Activated CD4-positive, alpha-beta memory T cell treated with anti-CD3 and anti-CD28 coated beads, Interleukin-2, amount 10 ng/mL, durations not matched to agents 7 days and 5 days (primary cell): ENCODE measurements at regions not wholly inside any gene's neighbourhood (a gene's known extent, or its start where the extent isn't known, plus 50 kb on each side); places are given as distances from the start of the nearest gene placed in this dataset.
"Not testable (repeated sequence)": the region's sequence is repeated elsewhere in the genome, so short reads cannot be mapped to it uniquely, and the experiment has no call there.

ENCODE experiments used
- CTCF ChIA-PET: fragments of 350-600 bp; sonication (Branson Sonifier 250); formaldehyde crosslinking; loops from one replicate; lab custom pipeline; 2021; ENCODE audit warnings: antibody characterized with exemption, inconsistent platforms; lab: Charles Lee
- POLR2A ChIA-PET: fragments of 350-600 bp; sonication (Branson Sonifier 250); formaldehyde crosslinking; loops from one replicate; lab custom pipeline; 2021; ENCODE audit warnings: antibody characterized with exemption; lab: Charles Lee
- DNase-seq: peaks from one replicate; pipeline ENCODE4 v3.0.0-alpha.2; 2020
- H3K27ac Mint-ChIP-seq: one replicate; pipeline ENCODE4 v1.8.0; 2021; ENCODE audit warnings: mild to moderate bottlenecking, mixed read lengths
- H3K27me3 Mint-ChIP-seq: one replicate; pipeline ENCODE4 v1.8.0; 2021; ENCODE audit warnings: mixed read lengths
- H3K36me3 Mint-ChIP-seq: one replicate; pipeline ENCODE4 v1.8.0; 2021; ENCODE audit warnings: low read depth, mixed read lengths
- H3K4me1 Mint-ChIP-seq: one replicate; pipeline ENCODE4 v1.8.0; 2021; ENCODE audit warnings: mixed read lengths
- H3K4me3 Mint-ChIP-seq: one replicate; pipeline ENCODE4 v1.8.0; 2021; ENCODE audit warnings: mild to moderate bottlenecking, mixed read lengths
- H3K9me3 Mint-ChIP-seq: one replicate; pipeline ENCODE4 v1.8.0; 2021; ENCODE audit warnings: mixed read lengths

GRCh38 chr16:35210681-35211433 is 1751.4 kb downstream of the TP53TG3F start:
- H3K27ac Mint-ChIP-seq: no peak overlapping the region
- ChIA-PET POLR2A (no interaction called here), CTCF (no interaction called here)
- no peaks in the 10 kb centered on the region for H3K27me3 Mint-ChIP-seq
- H3K4me3 Mint-ChIP-seq: no peak overlapping the region
- H3K4me1 Mint-ChIP-seq: no peaks in the 10 kb centered on the region
- no peaks in the 10 kb centered on the region for H3K36me3 Mint-ChIP-seq
- H3K9me3 Mint-ChIP-seq: peaks cover 13% of the 10 kb centered on the region
- DNase-seq: no peak

GRCh38 chr16:35214840-35215239 is 1755.4 kb downstream of the TP53TG3F start:
- no peaks in the 10 kb centered on the region for H3K27me3 Mint-ChIP-seq
- H3K9me3 Mint-ChIP-seq: peaks cover 18% of the 10 kb centered on the region
- H3K27ac Mint-ChIP-seq: no peak overlapping the region
- no peaks in the 10 kb centered on the region for H3K36me3 Mint-ChIP-seq
- DNase-seq: no peak
- POLR2A ChIA-PET: no interaction called here
- H3K4me3 Mint-ChIP-seq: no peak overlapping the region
- no peaks in the 10 kb centered on the region for H3K4me1 Mint-ChIP-seq
- CTCF ChIA-PET: no interaction called here

GRCh38 chr16:35215287-35215686 is 1755.9 kb downstream of the TP53TG3F start:
- POLR2A ChIA-PET: no interaction called here
- Mint-ChIP-seq H3K4me3 (no peak overlapping the region), H3K36me3 (no peaks in the 10 kb centered on the region), H3K27me3 (no peaks in the 10 kb centered on the region), H3K9me3 (peaks cover 18% of the 10 kb centered on the region), H3K4me1 (no peaks in the 10 kb centered on the region), H3K27ac (no peak overlapping the region)
- no peak for DNase-seq
- CTCF ChIA-PET: no interaction called here

GRCh38 chr16:35216261-35216660 is 1756.8 kb downstream of the TP53TG3F start:
- H3K9me3 Mint-ChIP-seq: peaks cover 22% of the 10 kb centered on the region
- H3K27me3 Mint-ChIP-seq, CTCF ChIA-PET, H3K4me3 Mint-ChIP-seq, DNase-seq, POLR2A ChIA-PET, H3K27ac Mint-ChIP-seq, H3K36me3 Mint-ChIP-seq, H3K4me1 Mint-ChIP-seq: not testable (repeated sequence)

GRCh38 chr16:35221482-35222185 is 1762.2 kb downstream of the TP53TG3F start:
- Mint-ChIP-seq H3K4me1 (no peaks in the 10 kb centered on the region), H3K27ac (no peak overlapping the region), H3K27me3 (no peaks in the 10 kb centered on the region), H3K4me3 (no peak overlapping the region), H3K9me3 (peaks cover 20% of the 10 kb centered on the region), H3K36me3 (no peaks in the 10 kb centered on the region)
- POLR2A ChIA-PET: no interaction called here
- no peak for DNase-seq
- CTCF ChIA-PET: no interaction called here

GRCh38 chr16:35234679-35235078 is 1775.3 kb downstream of the TP53TG3F start:
- no peak for DNase-seq
- Mint-ChIP-seq H3K4me1 (no peaks in the 10 kb centered on the region), H3K4me3 (no peak overlapping the region), H3K9me3 (peaks cover 18% of the 10 kb centered on the region), H3K27me3 (no peaks in the 10 kb centered on the region), H3K36me3 (no peaks in the 10 kb centered on the region), H3K27ac (no peak overlapping the region)
- ChIA-PET CTCF (no interaction called here), POLR2A (no interaction called here)

GRCh38 chr16:35239561-35239960 is 1780.1 kb downstream of the TP53TG3F start:
- DNase-seq: no peak
- POLR2A ChIA-PET: no interaction called here
- Mint-ChIP-seq H3K4me3 (no peak overlapping the region), H3K36me3 (no peaks in the 10 kb centered on the region), H3K27me3 (no peaks in the 10 kb centered on the region), H3K27ac (no peak overlapping the region), H3K4me1 (no peaks in the 10 kb centered on the region), H3K9me3 (peaks cover 13% of the 10 kb centered on the region)
- CTCF ChIA-PET: no interaction called here

- no peaks in the 10 kb centered on the region for H3K4me1 Mint-ChIP-seq
- no peak for DNase-seq
- no peaks in the 10 kb centered on the region for H3K36me3 Mint-ChIP-seq
- peaks cover 29% of the 10 kb centered on the region for H3K9me3 Mint-ChIP-seq
- no peak overlapping the region for H3K4me3 Mint-ChIP-seq
- ChIA-PET CTCF (no interaction called here), POLR2A (no interaction called here)
- no peaks in the 10 kb centered on the region for H3K27me3 Mint-ChIP-seq
- no peak overlapping the region for H3K27ac Mint-ChIP-seq
Observed at GRCh38 chr16:35249051-35249450, 1789.6 kb downstream of the TP53TG3F start.

GRCh38 chr16:35252356-35252936 is 1793.0 kb downstream of the TP53TG3F start:
- Mint-ChIP-seq H3K9me3 (peaks cover 31% of the 10 kb centered on the region), H3K36me3 (no peaks in the 10 kb centered on the region), H3K27me3 (no peaks in the 10 kb centered on the region), H3K4me3 (no peak overlapping the region), H3K4me1 (no peaks in the 10 kb centered on the region), H3K27ac (no peak overlapping the region)
- no peak for DNase-seq
- POLR2A ChIA-PET: no interaction called here
- CTCF ChIA-PET: no interaction called here

- no peak for DNase-seq
- CTCF ChIA-PET: no interaction called here
- no peaks in the 10 kb centered on the region for H3K36me3 Mint-ChIP-seq
- POLR2A ChIA-PET: no interaction called here
- no peak overlapping the region for H3K27ac Mint-ChIP-seq
- H3K9me3 Mint-ChIP-seq: peaks cover 25% of the 10 kb centered on the region
- no peak overlapping the region for H3K4me3 Mint-ChIP-seq
- H3K4me1 Mint-ChIP-seq: no peaks in the 10 kb centered on the region
- H3K27me3 Mint-ChIP-seq: no peaks in the 10 kb centered on the region
Observed at GRCh38 chr16:35255186-35255803, 1795.9 kb downstream of the TP53TG3F start.

- H3K36me3 Mint-ChIP-seq: no peaks in the 10 kb centered on the region
- no peak for DNase-seq
Observed at GRCh38 chr16:35255816-35256215, 1796.4 kb downstream of the TP53TG3F start.

GRCh38 chr16:35258381-35258780 is 1799.0 kb downstream of the TP53TG3F start:
- Mint-ChIP-seq H3K4me1 (no peaks in the 10 kb centered on the region), H3K9me3 (peaks cover 13% of the 10 kb centered on the region), H3K4me3 (no peak overlapping the region), H3K27ac (no peak overlapping the region), H3K36me3 (no peaks in the 10 kb centered on the region), H3K27me3 (no peaks in the 10 kb centered on the region)
- POLR2A ChIA-PET: no interaction called here
- CTCF ChIA-PET: no interaction called here
- DNase-seq: no peak

More at GRCh38 chr16:35255816-35256215, 1796.4 kb downstream of the TP53TG3F start:
- no peaks in the 10 kb centered on the region for H3K4me1 Mint-ChIP-seq
- H3K27me3 Mint-ChIP-seq: no peaks in the 10 kb centered on the region
- no peak overlapping the region for H3K27ac Mint-ChIP-seq
- H3K9me3 Mint-ChIP-seq: peaks cover 25% of the 10 kb centered on the region
- H3K4me3 Mint-ChIP-seq: no peak overlapping the region
- CTCF ChIA-PET: no interaction called here
- POLR2A ChIA-PET: no interaction called here

GRCh38 chr16:35295856-35296255 is 1836.4 kb downstream of the TP53TG3F start:
- ChIA-PET CTCF (no interaction called here), POLR2A (no interaction called here)
- Mint-ChIP-seq H3K27me3 (no peaks in the 10 kb centered on the region), H3K9me3 (peaks cover 17% of the 10 kb centered on the region), H3K4me3 (no peak overlapping the region), H3K27ac (no peak overlapping the region), H3K36me3 (no peaks in the 10 kb centered on the region), H3K4me1 (no peaks in the 10 kb centered on the region)
- DNase-seq: no peak
